HAP-1 (cell line): ENCODE measurements at regions not wholly inside any gene's neighbourhood (a gene's known extent, or its start where the extent isn't known, plus 50 kb on each side); places are given as distances from the start of the nearest gene placed in this dataset.
A peak's percentile ranks its signal among the peaks of the same experiment; 100 is the strongest.
"Not testable (repeated sequence)": the region's sequence is repeated elsewhere in the genome, so short reads cannot be mapped to it uniquely, and the experiment has no call there.

Experiments used
- DNase-seq, 2 experiments: peaks; one replicate each; pipeline ENCODE4 v3.0.0-alpha.2; 2016 to 2020; ENCODE audit warnings: low spot score in 2 of 2
- H3K27me3 ChIP-seq: fragments of 250-450 bp; sonication (Bioruptor Pico); 2 replicates; pipeline ENCODE4 v1.5.1; 2020; ENCODE audit warnings: low read depth, mild to moderate bottlenecking, moderate library complexity
- H3K36me3 ChIP-seq: fragments of 250-450 bp; sonication (Bioruptor Pico); replicated peaks from 2 replicates; pipeline ENCODE4 v1.5.1; 2020; ENCODE audit warnings: mild to moderate bottlenecking
- H3K4me1 ChIP-seq: fragments of 250-450 bp; sonication (Bioruptor Pico); 2 replicates; pipeline ENCODE4 v1.5.1; 2020; ENCODE audit warnings: mild to moderate bottlenecking
- H3K4me3 ChIP-seq: fragments of 250-450 bp; sonication (Bioruptor Pico); 2 replicates; pipeline ENCODE4 v1.5.1; 2020; ENCODE audit warnings: mild to moderate bottlenecking, moderate library complexity
- H3K9me3 ChIP-seq: fragments of 250-450 bp; sonication (Bioruptor Pico); 2 replicates; pipeline ENCODE4 v1.5.1; 2020; ENCODE audit warnings: mild to moderate bottlenecking, moderate library complexity
- in situ Hi-C: fragments of 300-500 bp; cut with MboI; formaldehyde crosslinking; loops from 3 replicates; pipeline ENCODE4 v1.14.3; 2020; ENCODE audit warnings: low sequenced_read_pairs, inconsistent platforms, mixed read lengths

- Histone ChIP-seq H3K9me3 (no peaks in the 10 kb centered on the region), H3K4me1 (peaks cover 10% of the 10 kb centered on the region), H3K36me3 (no peaks in the 10 kb centered on the region), H3K27me3 (no peaks in the 10 kb centered on the region), H3K4me3 (no peak overlapping the region)
- peak; percentile 16 to 90 for DNase-seq
- in situ Hi-C loops: no loop called here
These were observed 1968.9 kb downstream of the PCDH9 start for GRCh38 chr13:65260946-65261891.

GRCh38 chr13:65240773-65241172, 1989.4 kb downstream of the PCDH9 start:
- Histone ChIP-seq H3K9me3 (no peaks in the 10 kb centered on the region), H3K4me1 (no peaks in the 10 kb centered on the region), H3K4me3 (no peak overlapping the region), H3K27me3 (no peaks in the 10 kb centered on the region), H3K36me3 (no peaks in the 10 kb centered on the region)
- in situ Hi-C loops: no loop called here
- no peak for DNase-seq

GRCh38 chr13:65236841-65237418, 1993.2 kb downstream of the PCDH9 start:
- Histone ChIP-seq H3K9me3 (no peaks in the 10 kb centered on the region), H3K27me3 (no peaks in the 10 kb centered on the region), H3K36me3 (no peaks in the 10 kb centered on the region), H3K4me3 (no peak overlapping the region), H3K4me1 (no peaks in the 10 kb centered on the region)
- in situ Hi-C loops: no loop called here
- peak in 1 of 2 experiments; percentile 6 for DNase-seq

GRCh38 chr13:65217471-65217995, 2012.6 kb downstream of the PCDH9 start:
- in situ Hi-C loops: no loop called here
- H3K9me3 ChIP-seq: no peaks in the 10 kb centered on the region
- H3K27me3 ChIP-seq: no peaks in the 10 kb centered on the region
- DNase-seq: no peak
- no peaks in the 10 kb centered on the region for H3K4me1 ChIP-seq
- H3K36me3 ChIP-seq: no peaks in the 10 kb centered on the region
- no peak overlapping the region for H3K4me3 ChIP-seq

GRCh38 chr13:65202845-65203244, 2027.3 kb downstream of the PCDH9 start:
- H3K9me3 ChIP-seq, H3K36me3 ChIP-seq, H3K4me1 ChIP-seq, DNase-seq, H3K4me3 ChIP-seq, in situ Hi-C loops, H3K27me3 ChIP-seq: not testable (repeated sequence)

GRCh38 chr13:65188721-65189120, 2041.4 kb downstream of the PCDH9 start:
- Histone ChIP-seq H3K9me3 (no peaks in the 10 kb centered on the region), H3K36me3 (no peaks in the 10 kb centered on the region), H3K4me3 (no peak overlapping the region), H3K27me3 (no peaks in the 10 kb centered on the region), H3K4me1 (no peaks in the 10 kb centered on the region)
- no peak for DNase-seq
- in situ Hi-C loops: no loop called here

- H3K9me3 ChIP-seq: no peaks in the 10 kb centered on the region
- H3K36me3 ChIP-seq: no peaks in the 10 kb centered on the region
- H3K27me3 ChIP-seq: no peaks in the 10 kb centered on the region
- no peaks in the 10 kb centered on the region for H3K4me1 ChIP-seq
- no peak overlapping the region for H3K4me3 ChIP-seq
- in situ Hi-C loops: no loop called here
- DNase-seq: no peak
These were observed 2062.1 kb downstream of the PCDH9 start for GRCh38 chr13:65168026-65168425.

- no peak for DNase-seq
- in situ Hi-C loops: no loop called here
- Histone ChIP-seq H3K4me1 (no peaks in the 10 kb centered on the region), H3K9me3 (no peaks in the 10 kb centered on the region), H3K4me3 (no peak overlapping the region), H3K27me3 (no peaks in the 10 kb centered on the region), H3K36me3 (no peaks in the 10 kb centered on the region)
These were observed 2063.5 kb downstream of the PCDH9 start for GRCh38 chr13:65166675-65167074.

- Histone ChIP-seq H3K36me3 (no peaks in the 10 kb centered on the region), H3K4me1 (no peaks in the 10 kb centered on the region), H3K27me3 (no peaks in the 10 kb centered on the region), H3K9me3 (no peaks in the 10 kb centered on the region), H3K4me3 (no peak overlapping the region)
- in situ Hi-C loops: no loop called here
- DNase-seq: no peak
These were observed 2070.3 kb downstream of the PCDH9 start for GRCh38 chr13:65159803-65160202.

GRCh38 chr13:65155861-65156260, 2074.3 kb downstream of the PCDH9 start:
- no peaks in the 10 kb centered on the region for H3K4me1 ChIP-seq
- H3K27me3 ChIP-seq: no peaks in the 10 kb centered on the region
- no peaks in the 10 kb centered on the region for H3K9me3 ChIP-seq
- H3K4me3 ChIP-seq: no peak overlapping the region
- no peak for DNase-seq
- no peaks in the 10 kb centered on the region for H3K36me3 ChIP-seq
- in situ Hi-C loops: no loop called here

GRCh38 chr13:65154661-65155447, 2075.3 kb downstream of the PCDH9 start:
- Histone ChIP-seq H3K27me3 (no peaks in the 10 kb centered on the region), H3K9me3 (no peaks in the 10 kb centered on the region), H3K4me1 (no peaks in the 10 kb centered on the region), H3K36me3 (no peaks in the 10 kb centered on the region), H3K4me3 (no peak overlapping the region)
- in situ Hi-C loops: no loop called here
- DNase-seq: no peak

GRCh38 chr13:65149687-65150086, 2080.4 kb downstream of the PCDH9 start:
- H3K36me3 ChIP-seq: no peaks in the 10 kb centered on the region
- no peaks in the 10 kb centered on the region for H3K27me3 ChIP-seq
- H3K4me1 ChIP-seq: no peaks in the 10 kb centered on the region
- H3K4me3 ChIP-seq: no peak overlapping the region
- no peak for DNase-seq
- H3K9me3 ChIP-seq: no peaks in the 10 kb centered on the region
- in situ Hi-C loops: no loop called here

- in situ Hi-C loops: no loop called here
- no peak overlapping the region for H3K4me3 ChIP-seq
These were observed 2086.2 kb downstream of the PCDH9 start for GRCh38 chr13:65143920-65144319.

GRCh38 chr13:65133094-65133493, 2097.0 kb downstream of the PCDH9 start:
- Histone ChIP-seq H3K27me3 (no peaks in the 10 kb centered on the region), H3K9me3 (no peaks in the 10 kb centered on the region), H3K36me3 (no peaks in the 10 kb centered on the region), H3K4me3 (no peak overlapping the region), H3K4me1 (no peaks in the 10 kb centered on the region)
- no peak for DNase-seq
- in situ Hi-C loops: no loop called here

More at GRCh38 chr13:65143920-65144319, 2086.2 kb downstream of the PCDH9 start:
- H3K4me1 ChIP-seq: no peaks in the 10 kb centered on the region
- no peaks in the 10 kb centered on the region for H3K9me3 ChIP-seq
- no peaks in the 10 kb centered on the region for H3K27me3 ChIP-seq
- H3K36me3 ChIP-seq: no peaks in the 10 kb centered on the region
- no peak for DNase-seq
